Epithelial cell of esophagus (primary cell): ENCODE measurements at regions not wholly inside any gene's neighbourhood (a gene's known extent, or its start where the extent isn't known, plus 50 kb on each side); places are given as distances from the start of the nearest gene placed in this dataset.
A peak's percentile ranks its signal among the peaks of the same experiment; 100 is the strongest.

ENCODE experiments used
- DNase-seq: peaks from one replicate; pipeline ENCODE4 v3.0.0; 2010; ENCODE audit warnings: low read depth
- H3K4me3 ChIP-seq: 2 replicates; pipeline ENCODE4 v1.5.1; 2011; ENCODE audit warnings: mild to moderate bottlenecking, low read length, control low read depth
- CTCF ChIP-seq: IDR thresholded peaks from 2 replicates; pipeline ENCODE4 v1.5.1; 2011; ENCODE audit warnings: low read depth, mild to moderate bottlenecking, low read length, control low read depth, inconsistent platforms; ENCODE audit not compliant: insufficient read depth; ENCODE audit errors: missing control alignments

DNA sequence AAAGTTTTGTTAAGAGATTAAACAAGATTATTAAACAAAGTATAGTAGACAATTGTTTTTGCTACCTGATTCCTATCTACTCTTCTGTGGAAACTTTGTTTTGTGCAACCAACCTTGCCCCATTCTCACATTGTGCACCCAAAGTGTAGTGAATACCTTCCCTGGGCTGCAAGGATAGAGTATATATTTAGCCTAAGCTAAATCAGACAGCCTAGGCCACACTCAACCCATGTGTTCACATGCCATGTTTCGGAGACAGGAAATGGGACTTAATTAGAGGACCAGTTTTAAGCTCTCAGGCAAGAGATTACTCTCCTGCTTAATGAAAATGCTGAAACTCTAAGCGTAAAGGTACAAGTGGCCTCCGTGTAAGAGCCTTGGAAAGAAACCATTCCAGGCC lies 734.9 kb upstream of the USP15 start:
- no peak for TF ChIP-seq CTCF
- DNase-seq, result no peak
- H3K4me3 ChIP-seq, result no peak overlapping the region

DNA sequence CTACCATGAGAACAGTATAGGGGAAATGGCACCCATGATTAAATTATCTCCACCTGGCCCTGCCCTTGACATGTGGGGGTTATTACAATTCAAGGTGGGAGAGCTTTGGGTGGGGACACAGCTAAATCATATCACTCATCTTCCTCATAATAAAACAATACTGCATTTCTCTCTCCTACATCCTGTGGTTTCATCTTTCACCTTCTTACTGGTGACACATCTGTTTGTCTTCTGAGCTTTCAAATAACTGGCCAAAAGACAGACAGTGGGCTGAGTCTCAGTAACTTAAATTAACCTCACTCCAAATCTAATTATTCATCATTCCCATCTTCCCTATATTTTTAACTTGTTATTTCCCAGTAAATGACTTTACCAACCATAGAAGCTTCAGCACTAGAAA lies 729.7 kb upstream of the USP15 start:
- no peak overlapping the region for H3K4me3 ChIP-seq
- DNase-seq, result peak; percentile 45
- TF ChIP-seq CTCF, result no peak

GRCh38 chr12:61531195-61531594 lies 729.0 kb upstream of the USP15 start:
- TF ChIP-seq CTCF, result no peak
- no peak for DNase-seq
- no peak overlapping the region for H3K4me3 ChIP-seq

- TF ChIP-seq CTCF, result no peak
- H3K4me3 ChIP-seq, result no peak overlapping the region
- DNase-seq, result no peak
Observed at GRCh38 chr12:61536117-61536516, 724.1 kb upstream of the USP15 start.

DNA sequence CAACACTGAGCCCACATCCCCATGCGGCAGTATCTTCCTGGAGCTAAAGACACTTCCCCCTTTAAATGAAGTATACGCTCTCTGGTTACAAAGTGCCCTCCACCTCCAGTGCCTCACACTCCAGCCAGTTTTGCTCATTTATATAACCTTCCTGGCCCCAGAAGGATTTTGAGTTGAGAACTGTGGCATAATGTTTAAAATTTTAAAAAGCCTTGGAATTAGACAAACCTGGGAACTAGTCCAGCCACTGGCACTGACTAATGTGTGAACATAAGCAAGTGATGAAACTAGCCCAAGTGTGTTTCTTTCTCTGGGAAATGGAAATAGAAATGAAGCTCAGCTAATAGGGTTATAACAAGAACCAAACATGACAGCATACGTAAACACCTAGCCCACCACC lies 723.7 kb upstream of the USP15 start:
- DNase-seq, result peak; percentile 35
- no peak for TF ChIP-seq CTCF
- H3K4me3 ChIP-seq, result no peak overlapping the region

DNA sequence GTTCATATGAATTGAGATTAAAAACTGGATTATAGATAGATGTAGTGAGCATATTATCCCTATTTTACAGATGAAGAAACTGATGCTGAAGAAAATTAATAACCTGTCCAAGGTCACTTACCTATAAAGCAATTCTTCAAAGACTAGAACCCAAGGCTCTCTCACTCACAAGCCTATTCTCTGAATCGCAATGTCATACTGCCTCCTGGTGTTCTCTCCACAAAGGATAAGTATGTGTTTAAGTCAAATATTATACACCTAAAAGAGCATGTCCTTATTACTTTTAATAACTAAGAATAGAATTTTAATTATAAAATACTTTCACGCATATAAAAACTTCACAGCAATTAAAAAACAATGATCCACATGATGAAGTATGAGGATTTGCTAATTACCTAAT lies 721.3 kb upstream of the USP15 start:
- peak; percentile 42 for TF ChIP-seq CTCF

GRCh38 chr12:61542551-61542950 lies 717.7 kb upstream of the USP15 start:
- no peak for TF ChIP-seq CTCF
- DNase-seq, result no peak
- H3K4me3 ChIP-seq, result no peak overlapping the region

More for the DNA sequence above, 721.3 kb upstream of the USP15 start:
- H3K4me3 ChIP-seq, result no peak overlapping the region
- peak; percentile 54 for DNase-seq
